GM19043 (cell line): ENCODE measurements at regions not wholly inside any gene's neighbourhood (a gene's known extent, or its start where the extent isn't known, plus 50 kb on each side); places are given as distances from the start of the nearest gene placed in this dataset.
"Not testable (repeated sequence)": the region's sequence is repeated elsewhere in the genome, so short reads cannot be mapped to it uniquely, and the experiment has no call there.

Experiments
- ATAC-seq: cut with Tn5 transposase; IDR thresholded peaks from one replicate; pipeline ENCODE4 v1.9.1; 2021; ENCODE audit warnings: low read depth; ENCODE audit not compliant: unreplicated experiment

GRCh38 chr2:111545723-111546431 is 338.1 kb downstream of the ANAPC1 start:
- ATAC-seq: not testable (repeated sequence)

- not testable (repeated sequence) for ATAC-seq
Observed at GRCh38 chr2:111546578-111546977, 337.4 kb downstream of the ANAPC1 start.

DNA sequence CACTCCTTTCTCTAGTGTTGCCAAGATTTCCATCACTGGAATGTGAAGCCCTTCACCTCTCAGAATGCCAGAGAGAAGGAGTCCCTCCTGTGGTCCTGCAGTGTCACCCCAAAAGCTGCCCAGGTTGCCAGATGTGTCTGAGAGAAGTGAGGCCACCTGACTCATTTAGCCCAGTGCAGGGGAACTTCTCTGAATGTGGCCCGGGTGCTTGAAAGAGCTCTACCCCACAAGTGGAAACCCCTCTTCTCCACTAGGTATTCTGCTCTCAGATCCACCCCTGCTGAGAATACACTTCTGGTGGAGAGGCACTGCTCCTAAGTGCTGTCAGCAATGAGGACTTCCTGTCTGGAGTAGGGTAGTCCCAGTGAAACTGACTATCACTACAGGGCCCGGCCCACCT is 334.8 kb downstream of the ANAPC1 start:
- not testable (repeated sequence) for ATAC-seq

DNA sequence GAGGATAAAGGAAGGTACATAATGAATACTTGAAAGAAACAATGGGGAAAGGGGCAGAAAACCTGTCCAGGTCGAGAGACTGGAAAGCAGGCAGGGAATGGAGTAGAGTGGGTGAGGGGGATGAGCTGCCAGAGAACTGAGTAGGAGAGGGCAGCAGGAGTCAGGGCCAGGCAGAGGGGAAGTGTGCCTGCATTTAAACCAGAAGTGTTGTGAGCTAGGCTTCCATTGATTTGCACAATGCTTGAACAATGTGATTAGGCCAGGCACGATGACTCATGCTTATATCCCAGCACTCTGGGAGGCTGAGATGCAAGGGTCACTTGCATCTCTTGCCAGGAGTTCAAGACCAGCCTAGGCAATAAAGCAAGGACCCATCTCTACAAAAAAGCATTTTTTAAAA is 332.6 kb downstream of the ANAPC1 start:
- not testable (repeated sequence) for ATAC-seq

DNA sequence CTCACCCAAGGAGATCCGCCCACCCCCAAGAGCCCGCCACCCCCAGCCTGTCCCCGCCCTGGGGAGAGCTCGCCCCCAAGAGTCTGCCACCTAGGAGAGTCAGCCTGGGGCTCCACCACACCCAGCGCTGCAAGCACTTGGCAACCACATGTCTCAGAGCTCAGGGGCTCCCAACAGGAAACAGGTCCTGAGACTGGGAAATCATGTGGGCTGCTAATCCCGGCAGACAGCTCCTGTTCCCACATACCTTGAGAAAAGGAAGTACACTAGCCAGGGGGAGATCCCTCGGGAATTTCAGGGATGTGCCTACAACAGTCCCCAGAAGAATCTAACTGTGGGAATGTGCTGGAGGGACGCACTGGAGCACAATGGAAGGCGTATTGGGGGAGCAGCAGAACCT is 331.4 kb downstream of the ANAPC1 start:
- ATAC-seq: not testable (repeated sequence)

DNA sequence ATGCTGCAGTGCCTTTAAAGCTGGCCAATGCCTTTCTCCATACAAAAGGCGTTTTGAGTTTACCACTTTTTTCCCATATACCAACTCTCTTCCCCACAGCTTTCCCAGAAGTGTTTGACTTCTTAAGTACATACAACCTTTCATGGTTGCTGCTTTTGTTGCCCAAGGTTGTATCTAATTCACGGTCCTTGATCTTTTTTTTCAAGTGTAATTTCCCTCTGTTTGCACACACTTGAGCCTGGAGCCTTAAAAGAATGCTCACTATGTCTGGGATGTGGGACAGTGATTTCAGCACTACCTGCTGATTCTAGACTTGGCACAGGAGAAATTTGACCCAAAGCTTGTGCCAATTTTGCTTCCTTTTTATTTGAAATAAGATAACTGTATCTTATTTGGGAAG is 324.7 kb downstream of the ANAPC1 start:
- not testable (repeated sequence) for ATAC-seq

DNA sequence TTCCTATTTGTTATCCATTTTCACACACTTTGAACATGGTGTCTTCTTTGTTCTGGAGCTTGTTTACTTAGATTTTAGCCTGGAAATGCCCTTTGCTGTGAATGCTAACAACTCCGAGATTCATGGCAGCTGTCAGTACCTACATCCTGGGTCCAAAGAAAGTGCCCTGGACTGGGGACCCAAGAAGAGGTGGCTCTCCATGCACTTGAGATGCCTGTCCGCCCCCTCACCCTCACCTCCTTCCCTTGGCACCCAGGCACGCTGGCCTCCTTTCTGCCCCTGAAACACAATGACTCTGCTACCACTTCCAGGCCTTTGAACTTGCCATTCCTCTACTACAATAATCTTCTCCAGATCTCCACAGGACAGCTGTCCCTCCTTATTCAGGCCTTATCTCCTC is 324.2 kb downstream of the ANAPC1 start:
- not testable (repeated sequence) for ATAC-seq

DNA sequence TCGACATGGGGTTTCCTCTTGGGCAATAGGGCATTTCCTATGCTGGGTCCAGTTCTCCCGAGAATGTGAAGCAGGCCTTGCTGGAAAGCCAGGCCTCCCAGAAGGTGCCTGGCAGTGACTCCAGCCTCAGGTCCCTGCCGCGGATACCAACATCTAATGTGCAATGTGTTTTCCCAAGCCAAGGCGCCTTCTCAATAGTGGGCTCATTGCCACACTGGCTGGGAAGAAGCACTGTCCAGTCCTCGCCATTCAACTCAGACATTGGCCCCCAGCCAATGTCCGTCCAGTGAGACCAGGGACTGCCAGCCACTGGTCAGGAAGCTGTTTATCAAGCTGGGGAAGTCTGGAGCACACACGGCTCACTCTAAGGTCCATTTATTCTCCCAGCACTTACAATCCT is 317.9 kb downstream of the ANAPC1 start:
- ATAC-seq: not testable (repeated sequence)

GRCh38 chr2:111567233-111567632 is 316.8 kb downstream of the ANAPC1 start:
- ATAC-seq: not testable (repeated sequence)

GRCh38 chr2:111569356-111570199 is 314.4 kb downstream of the ANAPC1 start:
- not testable (repeated sequence) for ATAC-seq

GRCh38 chr2:111570300-111571114 is 313.5 kb downstream of the ANAPC1 start:
- not testable (repeated sequence) for ATAC-seq

DNA sequence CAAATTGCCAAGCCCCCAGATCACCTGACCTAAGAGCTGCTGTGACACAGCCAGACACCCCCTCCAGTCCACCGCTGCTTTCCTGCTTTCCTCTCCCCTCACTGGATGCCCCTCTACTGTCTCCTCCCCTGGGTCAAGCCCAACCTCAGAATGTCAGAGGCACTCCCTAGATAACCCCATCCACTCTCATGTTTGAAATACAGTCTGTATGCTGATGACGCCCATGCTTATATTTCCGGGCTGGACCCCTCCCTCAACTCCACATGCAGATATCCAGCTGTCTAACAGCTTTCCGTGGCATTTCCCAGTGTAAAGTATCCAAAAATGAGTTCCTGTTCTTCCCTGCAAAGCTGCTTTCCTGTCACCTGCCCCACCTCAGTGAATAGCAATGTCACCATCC is 309.2 kb downstream of the ANAPC1 start:
- not testable (repeated sequence) for ATAC-seq

- not testable (repeated sequence) for ATAC-seq
Observed at GRCh38 chr2:111577154-111577885, 306.7 kb downstream of the ANAPC1 start.

DNA sequence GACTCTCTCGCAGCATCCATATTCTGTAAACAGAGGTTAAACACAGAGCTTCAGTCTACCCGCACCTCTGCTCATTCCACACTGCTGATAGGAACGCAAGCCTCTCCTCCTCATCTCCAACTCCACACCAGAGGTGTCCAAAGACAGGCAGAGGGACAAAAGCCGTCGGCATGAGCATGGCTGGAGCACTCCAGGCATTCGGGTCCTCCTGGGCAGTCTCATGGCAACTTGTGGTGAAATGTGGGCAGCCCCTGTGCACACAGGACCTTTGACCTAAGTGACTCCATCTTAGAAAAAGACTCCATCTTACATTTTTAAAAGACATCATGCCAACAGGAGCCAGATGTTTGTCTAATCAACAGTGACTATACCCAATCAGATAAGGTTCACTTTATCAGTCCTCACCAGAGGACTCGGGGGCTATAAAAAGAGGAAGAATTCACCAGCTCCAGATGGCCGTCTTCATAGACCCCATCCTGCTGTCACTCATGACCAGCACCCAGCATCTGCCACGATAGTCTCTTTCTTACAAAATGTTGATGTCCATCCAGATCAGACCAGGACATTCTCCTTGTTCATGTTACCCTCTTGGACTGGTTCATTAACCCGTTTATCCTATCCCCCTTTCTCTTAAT is 304.4 kb downstream of the ANAPC1 start:
- not testable (repeated sequence) for ATAC-seq

GRCh38 chr2:111580616-111581015 is 303.4 kb downstream of the ANAPC1 start:
- ATAC-seq: not testable (repeated sequence)

DNA sequence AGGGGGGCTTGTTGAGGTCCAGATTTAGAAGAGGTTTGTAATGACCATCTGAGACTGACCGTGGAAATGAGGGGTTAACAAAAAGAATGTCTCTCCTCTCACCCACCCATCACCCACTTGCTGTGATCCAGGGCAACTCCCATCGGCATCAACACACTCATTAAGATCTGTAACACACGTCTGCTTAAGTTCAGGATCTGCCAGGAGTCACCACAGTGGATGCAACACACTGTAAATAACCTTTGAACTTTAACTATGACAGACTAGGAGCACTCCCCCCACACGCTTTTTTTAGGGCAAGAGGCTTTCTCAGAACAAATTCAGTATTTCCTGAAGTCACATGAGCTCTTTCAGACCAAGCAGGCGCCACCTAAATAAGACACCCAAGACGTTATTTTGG is 301.9 kb downstream of the ANAPC1 start:
- ATAC-seq: not testable (repeated sequence)

DNA sequence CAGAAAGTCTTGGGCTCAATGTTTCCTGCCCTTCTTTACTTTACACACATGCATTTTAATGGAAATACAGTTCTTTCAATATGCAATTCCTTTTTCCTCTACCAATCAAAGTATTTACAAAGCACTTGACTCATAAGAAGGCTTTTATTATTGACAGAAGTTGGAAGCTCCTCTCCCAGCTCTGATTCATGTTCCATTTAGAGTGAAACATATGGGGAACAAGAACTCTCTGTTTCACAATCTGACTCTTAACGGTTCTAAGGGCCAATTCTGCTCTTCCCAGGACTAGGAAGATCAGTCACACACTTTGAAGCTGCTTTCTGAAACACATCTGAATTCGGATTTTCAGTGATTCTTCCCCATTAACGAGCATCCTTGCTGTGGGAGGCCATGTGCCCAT is 300.5 kb downstream of the ANAPC1 start:
- not testable (repeated sequence) for ATAC-seq

GRCh38 chr2:111584540-111584939 is 299.5 kb downstream of the ANAPC1 start:
- not testable (repeated sequence) for ATAC-seq

GRCh38 chr2:111584950-111585349 is 299.0 kb downstream of the ANAPC1 start:
- not testable (repeated sequence) for ATAC-seq

GRCh38 chr2:111586014-111586413 is 298.0 kb downstream of the ANAPC1 start:
- not testable (repeated sequence) for ATAC-seq
